ENCODE measurements at regions not wholly inside any gene's neighbourhood (a gene's known extent, or its start where the extent isn't known, plus 50 kb on each side); places are given as distances from the start of the nearest gene placed in this dataset.

GRCh38 chr10:118102121-118102520 is 55.4 kb upstream of the RAB11FIP2 start:
- TF ChIP-seq, protein P1, sequence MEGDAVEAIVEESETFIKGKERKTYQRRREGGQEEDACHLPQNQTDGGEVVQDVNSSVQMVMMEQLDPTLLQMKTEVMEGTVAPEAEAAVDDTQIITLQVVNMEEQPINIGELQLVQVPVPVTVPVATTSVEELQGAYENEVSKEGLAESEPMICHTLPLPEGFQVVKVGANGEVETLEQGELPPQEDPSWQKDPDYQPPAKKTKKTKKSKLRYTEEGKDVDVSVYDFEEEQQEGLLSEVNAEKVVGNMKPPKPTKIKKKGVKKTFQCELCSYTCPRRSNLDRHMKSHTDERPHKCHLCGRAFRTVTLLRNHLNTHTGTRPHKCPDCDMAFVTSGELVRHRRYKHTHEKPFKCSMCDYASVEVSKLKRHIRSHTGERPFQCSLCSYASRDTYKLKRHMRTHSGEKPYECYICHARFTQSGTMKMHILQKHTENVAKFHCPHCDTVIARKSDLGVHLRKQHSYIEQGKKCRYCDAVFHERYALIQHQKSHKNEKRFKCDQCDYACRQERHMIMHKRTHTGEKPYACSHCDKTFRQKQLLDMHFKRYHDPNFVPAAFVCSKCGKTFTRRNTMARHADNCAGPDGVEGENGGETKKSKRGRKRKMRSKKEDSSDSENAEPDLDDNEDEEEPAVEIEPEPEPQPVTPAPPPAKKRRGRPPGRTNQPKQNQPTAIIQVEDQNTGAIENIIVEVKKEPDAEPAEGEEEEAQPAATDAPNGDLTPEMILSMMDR (IDR thresholded peaks at IDR 0.05) = no peak
- no peak for TF ChIP-seq POLR2A (IDR thresholded peaks at IDR 0.05)
